GM19025 (cell line): ENCODE measurements at regions not wholly inside any gene's neighbourhood (a gene's known extent, or its start where the extent isn't known, plus 50 kb on each side); places are given as distances from the start of the nearest gene placed in this dataset.

Experiments
- ATAC-seq: cut with Tn5 transposase; IDR thresholded peaks from one replicate; pipeline ENCODE4 v1.9.1; 2021; ENCODE audit warnings: mild to moderate bottlenecking, low read depth, moderate library complexity; ENCODE audit not compliant: unreplicated experiment

- ATAC-seq, result no peak
Measured at GRCh38 chr13:102940143-102940542, 94.3 kb downstream of the ERCC5 start.

GRCh38 chr13:102935896-102936321, 90.1 kb downstream of the ERCC5 start:
- no peak for ATAC-seq

GRCh38 chr13:102933523-102933922, 87.7 kb downstream of the ERCC5 start:
- ATAC-seq, result no peak

- ATAC-seq, result no peak
Measured at GRCh38 chr13:102933122-102933521, 87.3 kb downstream of the ERCC5 start.

- ATAC-seq, result no peak
Measured at GRCh38 chr13:102932331-102932730, 86.5 kb downstream of the ERCC5 start.

- no peak for ATAC-seq
Measured at GRCh38 chr13:102930566-102930965, 84.7 kb downstream of the ERCC5 start.

GRCh38 chr13:102928941-102929675, 83.3 kb downstream of the ERCC5 start:
- no peak for ATAC-seq
